ENCODE measurements at regions not wholly inside any gene's neighbourhood (a gene's known extent, or its start where the extent isn't known, plus 50 kb on each side); places are given as distances from the start of the nearest gene placed in this dataset.

- Mint-ChIP-seq H3K4me3 (ENCODE audit: low read depth, unreplicated experiment) (no peak overlapping the region), H3K27me3 (ENCODE audit: unreplicated experiment) (peaks cover 32% of the 10 kb centered on the region), H3K9me3 (ENCODE audit: low read depth, unreplicated experiment) (no peaks in the 10 kb centered on the region), H3K27ac (ENCODE audit: unreplicated experiment) (no peak overlapping the region), H3K36me3 (ENCODE audit: insufficient read depth, unreplicated experiment) (no peaks in the 10 kb centered on the region), H3K4me1 (ENCODE audit: low read depth, unreplicated experiment) (no peaks in the 10 kb centered on the region)
- CTCF ChIA-PET, result interaction anchor here (0.7 kb wide), 1 partner anchor 550 kb away, joined by 3 read pairs; no protein-coding TSS in a partner anchor
- intact Hi-C loops (cut with micrococcal nuclease; ENCODE audit: unreplicated experiment), result no loop called here
- DNase-seq, result no peak
- no TSS peak for BruUV-seq (replicated peaks)
- TF ChIP-seq CTCF (IDR thresholded peaks at IDR 0.05; ENCODE audit: unreplicated experiment), result no peak
These were observed 142.8 kb upstream of the TMCC3 start for GRCh38 chr12:94793191-94793595.

- Mint-ChIP-seq H3K27ac (ENCODE audit: unreplicated experiment) (no peak overlapping the region), H3K27me3 (ENCODE audit: unreplicated experiment) (peaks cover 27% of the 10 kb centered on the region), H3K4me3 (ENCODE audit: low read depth, unreplicated experiment) (no peak overlapping the region), H3K9me3 (ENCODE audit: low read depth, unreplicated experiment) (no peaks in the 10 kb centered on the region), H3K4me1 (ENCODE audit: low read depth, unreplicated experiment) (no peaks in the 10 kb centered on the region), H3K36me3 (ENCODE audit: insufficient read depth, unreplicated experiment) (no peaks in the 10 kb centered on the region)
- BruUV-seq (replicated peaks), result no TSS peak
- intact Hi-C loops (cut with micrococcal nuclease; ENCODE audit: unreplicated experiment), result no loop called here
- no peak for TF ChIP-seq CTCF (IDR thresholded peaks at IDR 0.05; ENCODE audit: unreplicated experiment)
- no peak for DNase-seq
- CTCF ChIA-PET, result interaction anchor here (0.7 kb wide), 1 partner anchor 551 kb away, joined by 3 read pairs; no protein-coding TSS in a partner anchor
These were observed 142.3 kb upstream of the TMCC3 start for GRCh38 chr12:94792693-94793092.

GRCh38 chr12:94791933-94792332, 141.6 kb upstream of the TMCC3 start:
- no TSS peak for BruUV-seq (replicated peaks)
- Mint-ChIP-seq H3K27ac (ENCODE audit: unreplicated experiment) (no peak overlapping the region), H3K27me3 (ENCODE audit: unreplicated experiment) (peaks cover 24% of the 10 kb centered on the region), H3K9me3 (ENCODE audit: low read depth, unreplicated experiment) (no peaks in the 10 kb centered on the region), H3K36me3 (ENCODE audit: insufficient read depth, unreplicated experiment) (no peaks in the 10 kb centered on the region), H3K4me3 (ENCODE audit: low read depth, unreplicated experiment) (no peak overlapping the region), H3K4me1 (ENCODE audit: low read depth, unreplicated experiment) (no peaks in the 10 kb centered on the region)
- DNase-seq, result no peak
- intact Hi-C loops (cut with micrococcal nuclease; ENCODE audit: unreplicated experiment), result no loop called here
- CTCF ChIA-PET, result no interaction called here
- TF ChIP-seq CTCF (IDR thresholded peaks at IDR 0.05; ENCODE audit: unreplicated experiment), result no peak

- no peaks in the 10 kb centered on the region for H3K9me3 Mint-ChIP-seq (ENCODE audit: low read depth, unreplicated experiment)
These were observed 140.5 kb upstream of the TMCC3 start for GRCh38 chr12:94790825-94791224.

More at GRCh38 chr12:94790825-94791224, 140.5 kb upstream of the TMCC3 start:
- Mint-ChIP-seq H3K4me1 (ENCODE audit: low read depth, unreplicated experiment) (no peaks in the 10 kb centered on the region), H3K27me3 (ENCODE audit: unreplicated experiment) (peaks cover 24% of the 10 kb centered on the region), H3K4me3 (ENCODE audit: low read depth, unreplicated experiment) (no peak overlapping the region), H3K27ac (ENCODE audit: unreplicated experiment) (no peak overlapping the region), H3K36me3 (ENCODE audit: insufficient read depth, unreplicated experiment) (no peaks in the 10 kb centered on the region)
- CTCF ChIA-PET, result interaction anchor here (1.1 kb wide), 1 partner anchor 48 kb away, joined by 3 read pairs; no protein-coding TSS in a partner anchor
- intact Hi-C loops (cut with micrococcal nuclease; ENCODE audit: unreplicated experiment), result no loop called here
- BruUV-seq (replicated peaks), result no TSS peak
- TF ChIP-seq CTCF (IDR thresholded peaks at IDR 0.05; ENCODE audit: unreplicated experiment), result no peak
- DNase-seq, result no peak

Measured in Calu3 (cell line).